GM23248 (cell line): ENCODE measurements at regions not wholly inside any gene's neighbourhood (a gene's known extent, or its start where the extent isn't known, plus 50 kb on each side); places are given as distances from the start of the nearest gene placed in this dataset.

Experiments
- DNase-seq: peaks from one replicate; pipeline ENCODE4 v3.0.0-alpha.2; 2015
- H2AFZ ChIP-seq: fragments of 200-600 bp; sonication (generic); 2 replicates; pipeline ENCODE4 v1.6.1; 2016; ENCODE audit warnings: antibody characterized with exemption
- H3F3A ChIP-seq: fragments of 200-600 bp; sonication (generic); 2 replicates; pipeline ENCODE4 v1.6.1; 2016; ENCODE audit warnings: mild to moderate bottlenecking, antibody characterized with exemption, mixed run types; ENCODE audit not compliant: insufficient read depth
- H3K27ac ChIP-seq: fragments of 200-600 bp; sonication (generic); 2 replicates; pipeline ENCODE4 v1.5.1; 2016; ENCODE audit warnings: mild to moderate bottlenecking
- H3K27me3 ChIP-seq: fragments of 200-600 bp; sonication (generic); replicated peaks from 2 replicates; pipeline ENCODE4 v1.6.1; 2016; ENCODE audit warnings: mild to moderate bottlenecking; ENCODE audit not compliant: insufficient read depth
- H3K36me3 ChIP-seq: fragments of 200-600 bp; sonication (generic); 2 replicates; pipeline ENCODE4 v1.6.1; 2016; ENCODE audit warnings: low read depth, mild to moderate bottlenecking
- H3K4me1 ChIP-seq: fragments of 200-600 bp; sonication (generic); 2 replicates; pipeline ENCODE4 v1.6.1; 2016; ENCODE audit warnings: mild to moderate bottlenecking; ENCODE audit not compliant: insufficient read depth
- H3K4me2 ChIP-seq: fragments of 200-600 bp; sonication (generic); one replicate; pipeline ENCODE4 v1.6.1; 2016; ENCODE audit warnings: mild to moderate bottlenecking; ENCODE audit not compliant: unreplicated experiment
- H3K4me3 ChIP-seq: fragments of 200-600 bp; sonication (generic); 2 replicates; pipeline ENCODE4 v1.5.1; 2016; ENCODE audit warnings: mild to moderate bottlenecking
- H3K79me2 ChIP-seq: fragments of 200-600 bp; sonication (generic); 2 replicates; pipeline ENCODE4 v1.6.1; 2016; ENCODE audit warnings: mild to moderate bottlenecking; ENCODE audit not compliant: insufficient read depth
- H3K9ac ChIP-seq: fragments of 200-600 bp; sonication (generic); 2 replicates; pipeline ENCODE4 v1.6.1; 2016; ENCODE audit warnings: mild to moderate bottlenecking
- H3K9me2 ChIP-seq: fragments of 200-600 bp; sonication (generic); 2 replicates; pipeline ENCODE4 v1.6.1; 2016; ENCODE audit warnings: mixed run types, mild to moderate bottlenecking, moderate library complexity; ENCODE audit not compliant: insufficient read depth
- H3K9me3 ChIP-seq: fragments of 200-600 bp; sonication (generic); one replicate; pipeline ENCODE4 v1.6.1; 2017; ENCODE audit warnings: low read depth
- H4K20me1 ChIP-seq: fragments of 200-600 bp; sonication (generic); 2 replicates; pipeline ENCODE4 v1.6.0; 2016; ENCODE audit not compliant: insufficient read depth
- EZH2 ChIP-seq: fragments of 200-600 bp; sonication (generic); IDR thresholded peaks from 2 replicates; pipeline ENCODE4 v1.6.1; 2018; ENCODE audit warnings: antibody characterized with exemption, mild to moderate bottlenecking; ENCODE audit not compliant: insufficient read depth, poor library complexity, severe bottlenecking
- EZH2phosphoT487 ChIP-seq: fragments of 200-600 bp; sonication (generic); IDR thresholded peaks from 2 replicates; pipeline ENCODE4 v1.6.1; 2018; ENCODE audit warnings: antibody characterized with exemption, moderate library complexity, mild to moderate bottlenecking, low read depth; ENCODE audit not compliant: insufficient read depth
- WGBS, 2 experiments: methylation state at CpG; one replicate each; pipeline ENCODE4 v1.1.6; 2015 to 2017; ENCODE audit warnings: low lambda C conversion rate in 2 of 2, low coverage in 1 of 2; ENCODE audit errors: missing lambda C conversion rate in 2 of 2; 5-methylcytosine and 5-hydroxymethylcytosine counted together
- in situ Hi-C: fragments of 300-500 bp; cut with MboI; formaldehyde crosslinking; loops from 2 replicates; pipeline ENCODE4 v1.15.0; 2020

DNA sequence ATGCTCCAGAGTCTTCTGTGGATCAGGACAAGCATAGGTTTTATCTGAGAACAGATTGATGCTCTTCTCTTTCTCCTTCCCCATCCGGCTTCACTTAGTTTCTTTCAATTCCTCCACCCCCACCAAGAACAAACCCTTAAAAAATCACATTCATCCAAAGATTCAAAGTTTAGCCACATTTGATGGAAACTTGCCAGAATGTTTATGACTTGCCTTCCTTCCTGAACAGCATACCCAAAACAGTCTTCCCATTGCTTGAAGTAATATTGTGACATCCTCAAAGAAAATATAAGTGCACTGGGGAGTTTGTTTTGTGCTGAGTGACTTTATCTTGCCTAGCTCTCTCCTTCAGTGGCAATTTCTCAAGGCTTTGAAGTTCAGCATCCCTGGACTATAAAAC is 83.0 kb downstream of the MAGEB17 start:
- peak; percentile 23 for DNase-seq
- 14 to 15% methylated on average over 1 of the region's 1 CpG for WGBS, 2 experiments
- in situ Hi-C loops = no loop called here

DNA sequence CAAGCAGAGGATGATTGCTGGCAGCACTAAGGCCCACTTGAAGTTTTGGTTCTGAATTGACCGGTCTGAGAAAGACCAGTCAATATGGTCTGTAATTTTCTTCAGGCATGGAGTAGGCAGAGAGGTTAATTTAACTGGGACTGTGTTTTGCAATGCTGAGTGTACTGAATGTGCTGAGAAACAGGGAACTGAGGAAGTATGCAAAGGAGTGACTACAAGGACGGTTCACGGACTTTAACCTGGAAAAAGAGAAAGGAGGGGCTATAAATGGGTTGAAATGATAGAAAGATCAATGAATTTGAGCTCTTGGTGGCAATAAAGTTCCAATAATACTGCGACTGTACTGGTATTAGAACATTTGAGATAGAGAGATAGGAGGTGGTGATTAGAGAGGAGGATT is 84.5 kb downstream of the MAGEB17 start:
- H3K4me1 ChIP-seq = no peaks in the 10 kb centered on the region
- H3F3A ChIP-seq = no peaks in the 10 kb centered on the region
- 0 out of 2 replicates have a peak, but pooled peaks cover 6% of the 10 kb centered on the region for H3K27me3 ChIP-seq
- TF ChIP-seq EZH2phosphoT487 (no peak), EZH2 (no peak)
- 68 to 86% methylated on average over 4 of the region's 4 CpGs for WGBS, 2 experiments
- H3K27ac ChIP-seq = no peak overlapping the region
- H3K9me3 ChIP-seq = no peaks in the 10 kb centered on the region
- no peaks in the 10 kb centered on the region for H3K9me2 ChIP-seq
- no peaks in the 10 kb centered on the region for H3K79me2 ChIP-seq
- H2AFZ ChIP-seq = no peak overlapping the region
- no peaks in the 10 kb centered on the region for H3K36me3 ChIP-seq
- no peak overlapping the region for H3K9ac ChIP-seq
- no peak overlapping the region for H3K4me2 ChIP-seq
- no peak for DNase-seq
- in situ Hi-C loops = no loop called here
- no peak overlapping the region for H3K4me3 ChIP-seq
- no peaks in the 10 kb centered on the region for H4K20me1 ChIP-seq

More for the DNA sequence above, 83.0 kb downstream of the MAGEB17 start:
- H3K79me2 ChIP-seq = no peaks in the 10 kb centered on the region
- no peaks in the 10 kb centered on the region for H3F3A ChIP-seq
- no peaks in the 10 kb centered on the region for H3K36me3 ChIP-seq
- H3K9me2 ChIP-seq = no peaks in the 10 kb centered on the region
- H3K4me1 ChIP-seq = no peaks in the 10 kb centered on the region
- no peak overlapping the region for H2AFZ ChIP-seq
- no peak overlapping the region for H3K9ac ChIP-seq
- 0 out of 2 replicates have a peak, but pooled peaks cover 6% of the 10 kb centered on the region for H3K27me3 ChIP-seq
- no peak overlapping the region for H3K4me2 ChIP-seq
- no peaks in the 10 kb centered on the region for H3K9me3 ChIP-seq
- H3K27ac ChIP-seq = no peak overlapping the region
- no peak overlapping the region for H3K4me3 ChIP-seq
- no peaks in the 10 kb centered on the region for H4K20me1 ChIP-seq
- TF ChIP-seq EZH2phosphoT487 = no peak
- TF ChIP-seq EZH2 = no peak

DNA sequence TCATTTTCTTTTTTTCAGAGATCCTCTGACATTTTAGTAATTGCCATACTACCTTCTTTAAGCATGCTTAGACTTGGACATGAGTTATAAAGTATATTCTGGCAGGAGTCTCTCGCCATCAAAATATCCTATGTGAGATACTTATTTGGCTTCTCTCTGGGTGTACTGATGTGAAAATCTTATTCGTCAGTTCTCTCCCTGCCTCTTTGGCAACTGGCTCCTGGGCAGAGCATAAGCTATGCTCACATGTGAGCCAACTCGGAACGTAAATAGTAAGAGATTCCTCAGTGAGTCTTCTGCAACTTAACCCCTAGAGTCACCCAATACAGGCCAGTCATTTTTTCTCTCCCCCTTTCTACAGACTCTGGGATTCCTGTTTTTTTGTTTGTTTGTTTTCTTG is 91.6 kb downstream of the MAGEB17 start:
- Histone ChIP-seq H3K4me3 (no peak overlapping the region), H3K27ac (no peak overlapping the region), H3K9me2 (no peaks in the 10 kb centered on the region), H3K36me3 (no peaks in the 10 kb centered on the region), H3K27me3 (0 out of 2 replicates have a peak, but pooled peaks cover 6% of the 10 kb centered on the region), H4K20me1 (no peaks in the 10 kb centered on the region), H3K4me1 (no peaks in the 10 kb centered on the region), H2AFZ (no peak overlapping the region), H3K9ac (no peak overlapping the region), H3F3A (no peaks in the 10 kb centered on the region), H3K9me3 (no peaks in the 10 kb centered on the region), H3K4me2 (no peak overlapping the region), H3K79me2 (no peaks in the 10 kb centered on the region)
- 21 to 33% methylated on average over 4 of the region's 4 CpGs for WGBS, 2 experiments
- no peak for TF ChIP-seq EZH2phosphoT487
- no peak for TF ChIP-seq EZH2
- in situ Hi-C loops = no loop called here
- no peak for DNase-seq

DNA sequence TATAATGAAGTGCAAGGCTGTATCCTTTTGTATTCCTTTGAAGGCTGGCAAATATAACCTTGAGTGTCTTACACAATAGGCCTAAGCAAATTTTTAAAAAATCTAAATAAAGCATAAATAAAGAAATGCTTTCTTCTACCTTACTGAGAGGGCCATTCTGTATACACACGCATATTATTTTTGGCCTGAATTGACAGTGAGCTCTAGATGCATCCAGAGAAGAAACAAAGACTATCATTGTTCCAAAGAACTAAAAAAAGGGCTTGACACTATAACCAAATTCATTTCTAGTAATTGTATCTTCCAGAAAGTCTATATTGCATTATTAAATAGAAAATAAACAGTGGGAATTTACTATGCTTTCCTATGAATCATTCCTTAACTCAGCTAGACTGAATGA is 100.2 kb downstream of the MAGEB17 start:
- TF ChIP-seq EZH2 (no peak), EZH2phosphoT487 (no peak)
- 67 to 83% methylated on average over 1 of the region's 1 CpG for WGBS, 2 experiments

DNA sequence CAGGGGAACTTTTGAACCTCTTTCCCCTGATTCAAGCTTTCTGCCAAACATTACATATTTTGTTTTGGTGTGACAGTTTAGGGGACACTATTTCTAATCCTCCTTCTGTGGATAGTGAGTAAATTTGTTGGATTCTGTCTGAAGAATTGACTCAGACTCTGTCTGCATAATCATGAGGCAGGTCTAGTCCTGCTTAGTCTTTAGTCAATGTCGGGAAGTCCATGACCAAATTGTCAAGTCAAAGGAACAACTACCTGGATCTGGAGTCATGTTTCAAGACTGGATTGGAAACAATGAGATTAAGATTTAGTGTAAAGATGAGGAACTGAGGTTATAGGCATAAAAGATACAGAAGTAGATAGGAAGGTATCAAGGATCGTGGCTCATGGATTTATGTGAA is 100.9 kb downstream of the MAGEB17 start:
- no peak for DNase-seq
- Histone ChIP-seq H4K20me1 (no peaks in the 10 kb centered on the region), H3K27me3 (no peaks in the 10 kb centered on the region), H3K79me2 (no peaks in the 10 kb centered on the region), H3K9me3 (no peaks in the 10 kb centered on the region), H3F3A (no peaks in the 10 kb centered on the region), H3K4me2 (no peak overlapping the region), H3K4me1 (no peaks in the 10 kb centered on the region), H3K36me3 (no peaks in the 10 kb centered on the region), H3K9ac (no peak overlapping the region), H3K9me2 (no peaks in the 10 kb centered on the region), H3K27ac (no peak overlapping the region), H3K4me3 (no peak overlapping the region), H2AFZ (no peak overlapping the region)
- in situ Hi-C loops = no loop called here
- TF ChIP-seq EZH2 (no peak), EZH2phosphoT487 (no peak)
- 75 to 79% methylated on average over 2 of the region's 2 CpGs for WGBS, 2 experiments

More for the DNA sequence above, 100.2 kb downstream of the MAGEB17 start:
- no peaks in the 10 kb centered on the region for H3K9me2 ChIP-seq
- no peak overlapping the region for H3K4me3 ChIP-seq
- no peaks in the 10 kb centered on the region for H4K20me1 ChIP-seq
- no peak overlapping the region for H3K9ac ChIP-seq
- H3K27me3 ChIP-seq = no peaks in the 10 kb centered on the region
- H3K9me3 ChIP-seq = no peaks in the 10 kb centered on the region
- no peaks in the 10 kb centered on the region for H3K79me2 ChIP-seq
- H2AFZ ChIP-seq = no peak overlapping the region
- no peak overlapping the region for H3K4me2 ChIP-seq
- H3K36me3 ChIP-seq = no peaks in the 10 kb centered on the region
- H3K27ac ChIP-seq = no peak overlapping the region
- DNase-seq = no peak
- H3F3A ChIP-seq = no peaks in the 10 kb centered on the region
- no peaks in the 10 kb centered on the region for H3K4me1 ChIP-seq
- in situ Hi-C loops = no loop called here
